ENCODE measurements at regions not wholly inside any gene's neighbourhood (a gene's known extent, or its start where the extent isn't known, plus 50 kb on each side); places are given as distances from the start of the nearest gene placed in this dataset.
A peak's percentile ranks its signal among the peaks of the same experiment; 100 is the strongest.

GRCh38 chr20:50254466-50255079 is 63.9 kb downstream of the CEBPB start:
- Mint-ChIP-seq H3K36me3 (no peaks in the 10 kb centered on the region), H3K4me1 (peaks cover 12% of the 10 kb centered on the region), H3K27me3 (ENCODE audit: low read depth) (no peaks in the 10 kb centered on the region), H3K27ac (no peak overlapping the region; the same call in 1 of the 2 replicates), H3K4me3 (no peak overlapping the region), H3K9me3 (no peaks in the 10 kb centered on the region)
- TF ChIP-seq ATF6 (CRISPR knock-in tag; IDR thresholded peaks at IDR 0.05) (no peak), JAZF1 (CRISPR knock-in tag; IDR thresholded peaks at IDR 0.05) (no peak), ZNF121 (CRISPR knock-in tag; IDR thresholded peaks at IDR 0.05) (0 out of 2 replicates have a peak, but pooled peaks have one; percentile 35), NR1H2 (CRISPR knock-in tag; IDR thresholded peaks at IDR 0.05) (no peak)
- TF ChIP-seq, protein P1, sequence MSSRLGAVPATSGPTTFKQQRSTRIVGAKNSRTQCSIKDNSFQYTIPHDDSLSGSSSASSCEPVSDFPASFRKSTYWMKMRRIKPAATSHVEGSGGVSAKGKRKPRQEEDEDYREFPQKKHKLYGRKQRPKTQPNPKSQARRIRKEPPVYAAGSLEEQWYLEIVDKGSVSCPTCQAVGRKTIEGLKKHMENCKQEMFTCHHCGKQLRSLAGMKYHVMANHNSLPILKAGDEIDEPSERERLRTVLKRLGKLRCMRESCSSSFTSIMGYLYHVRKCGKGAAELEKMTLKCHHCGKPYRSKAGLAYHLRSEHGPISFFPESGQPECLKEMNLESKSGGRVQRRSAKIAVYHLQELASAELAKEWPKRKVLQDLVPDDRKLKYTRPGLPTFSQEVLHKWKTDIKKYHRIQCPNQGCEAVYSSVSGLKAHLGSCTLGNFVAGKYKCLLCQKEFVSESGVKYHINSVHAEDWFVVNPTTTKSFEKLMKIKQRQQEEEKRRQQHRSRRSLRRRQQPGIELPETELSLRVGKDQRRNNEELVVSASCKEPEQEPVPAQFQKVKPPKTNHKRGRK (CRISPR knock-in tag; IDR thresholded peaks at IDR 0.05; ENCODE audit: borderline replicate concordance): no peak
- POLR2A ChIA-PET: no interaction called here
- ATAC-seq (no peak), DNase-seq (ENCODE audit: low spot score) (no peak)
- CTCF ChIA-PET: interaction anchor here (0.7 to 0.9 kb wide), 2 partner anchors 9 to 27 kb away, joined by 3 read pairs; no protein-coding TSS in a partner anchor

DNA sequence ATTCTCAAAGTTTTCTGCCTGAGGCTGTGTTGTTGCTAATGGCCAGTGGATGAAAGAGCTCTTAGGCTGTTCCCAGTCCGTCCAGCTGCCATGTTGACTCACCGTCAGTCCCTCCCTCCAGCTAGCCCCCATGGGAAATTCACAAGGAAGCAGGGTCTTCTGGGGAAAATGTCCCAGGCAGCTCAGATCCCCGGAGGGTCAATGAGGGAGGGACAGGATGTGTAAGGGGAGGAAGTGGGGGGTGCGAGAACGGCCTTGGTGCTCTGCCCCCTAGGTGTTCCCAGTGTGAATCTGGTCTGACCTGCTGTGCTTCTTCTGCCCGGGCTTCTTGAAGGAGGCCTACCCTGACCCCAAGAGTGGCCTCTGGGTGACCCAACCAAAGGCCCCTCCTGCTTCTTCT is 65.9 kb downstream of the CEBPB start:
- Mint-ChIP-seq H3K36me3 (no peaks in the 10 kb centered on the region), H3K4me1 (peaks cover 26% of the 10 kb centered on the region), H3K27me3 (ENCODE audit: low read depth) (no peaks in the 10 kb centered on the region), H3K4me3 (no peak overlapping the region), H3K9me3 (no peaks in the 10 kb centered on the region), H3K27ac (no peak overlapping the region)
- TF ChIP-seq PRDM15 (CRISPR knock-in tag; IDR thresholded peaks at IDR 0.05) (no peak), CBFB (CRISPR knock-in tag; IDR thresholded peaks at IDR 0.05; ENCODE audit: low read depth) (no peak), NR2C2 (CRISPR knock-in tag; IDR thresholded peaks at IDR 0.05) (no peak), ZNF121 (CRISPR knock-in tag; IDR thresholded peaks at IDR 0.05) (no peak), HMGXB4 (CRISPR knock-in tag; IDR thresholded peaks at IDR 0.05) (no peak), ATF3 (CRISPR knock-in tag; conservative IDR thresholded peaks at IDR 0.05) (no peak), ZNF671 (CRISPR knock-in tag; IDR thresholded peaks at IDR 0.05) (no peak), ETV6 (CRISPR knock-in tag; IDR thresholded peaks at IDR 0.05) (no peak), PREB (CRISPR knock-in tag; IDR thresholded peaks at IDR 0.05; ENCODE audit: borderline replicate concordance) (no peak), ZBTB43 (CRISPR knock-in tag; IDR thresholded peaks at IDR 0.05) (no peak), TP53 (CRISPR knock-in tag; IDR thresholded peaks at IDR 0.05) (no peak)
- TF ChIP-seq, protein P2, sequence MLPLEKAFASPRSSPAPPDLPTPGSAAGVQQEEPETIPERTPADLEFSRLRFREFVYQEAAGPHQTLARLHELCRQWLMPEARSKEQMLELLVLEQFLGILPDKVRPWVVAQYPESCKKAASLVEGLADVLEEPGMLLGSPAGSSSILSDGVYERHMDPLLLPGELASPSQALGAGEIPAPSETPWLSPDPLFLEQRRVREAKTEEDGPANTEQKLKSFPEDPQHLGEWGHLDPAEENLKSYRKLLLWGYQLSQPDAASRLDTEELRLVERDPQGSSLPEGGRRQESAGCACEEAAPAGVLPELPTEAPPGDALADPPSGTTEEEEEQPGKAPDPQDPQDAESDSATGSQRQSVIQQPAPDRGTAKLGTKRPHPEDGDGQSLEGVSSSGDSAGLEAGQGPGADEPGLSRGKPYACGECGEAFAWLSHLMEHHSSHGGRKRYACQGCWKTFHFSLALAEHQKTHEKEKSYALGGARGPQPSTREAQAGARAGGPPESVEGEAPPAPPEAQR (CRISPR knock-in tag; IDR thresholded peaks at IDR 0.05): no peak
- POLR2A ChIA-PET: no interaction called here
- DNase-seq (ENCODE audit: low spot score) (no peak), ATAC-seq (peak; percentile 59)
- CTCF ChIA-PET: interaction anchor here (0.6 to 1.3 kb wide), 3 partner anchors 25 to 537 kb away, joined by 4 read pairs; no protein-coding TSS in a partner anchor

Measured in WTC11 (cell line).